Left cardiac atrium (tissue), 4 donors: ENCODE measurements at regions not wholly inside any gene's neighbourhood (a gene's known extent, or its start where the extent isn't known, plus 50 kb on each side); places are given as distances from the start of the nearest gene placed in this dataset.

Source experiments
- ATAC-seq, 2 donors: fragments of 200-7000 bp; cut with Tn5 transposase; one replicate each; pipeline ENCODE4 v1.9.1; 2020; ENCODE audit warnings: mild to moderate bottlenecking in 2 of 2, moderate library complexity in 2 of 2
- DNase-seq: peaks from one replicate; pipeline ENCODE4 v3.0.0-alpha.2; 2020
- intact Hi-C, 2 donors: fragments of 100-400 bp; cut with DNase I; formaldehyde crosslinking; loops; one replicate each; pipeline versions ENCODE4 v1.14.1 to v1.15.1; 2022 to 2023
- donor health status: DM: no; HTN: yes; CAD: no.
- donor health status: DM: no; HTN: yes; CAD: no; lungs with severe emphysema.
- donor health status: DM: yes; HTN: yes; CAD: no.
- donor health status: Dilated cardiomyopathy.

DNA sequence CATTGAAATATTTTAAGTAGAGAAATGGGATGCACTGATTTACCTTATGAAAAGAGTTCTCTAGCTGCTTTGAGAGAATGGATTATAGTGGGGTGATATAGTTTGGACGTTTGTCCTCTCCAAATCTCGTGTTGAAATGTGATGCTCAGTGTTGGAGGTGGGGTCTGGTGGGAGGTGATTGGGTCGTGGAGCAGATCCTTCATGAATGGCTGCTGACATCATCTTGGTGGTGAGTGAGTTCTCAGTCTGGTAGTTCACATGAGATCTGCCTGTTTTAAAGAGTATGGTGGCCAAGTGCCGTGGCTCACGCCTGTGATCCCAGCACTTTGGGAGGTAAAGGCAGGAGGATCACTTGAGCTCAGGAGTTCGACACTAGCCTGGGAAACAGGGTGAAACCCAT is 58.7 kb upstream of the SH3RF3 start:
- DNase-seq (no peak), ATAC-seq (no peak)
- intact Hi-C loops, result no loop called here

GRCh38 chr2:109069331-109070194 is 59.4 kb upstream of the SH3RF3 start:
- no peak for ATAC-seq
- intact Hi-C loops, result no loop called here

GRCh38 chr2:109068811-109069210 is 60.2 kb upstream of the SH3RF3 start:
- ATAC-seq, result no peak
- intact Hi-C loops, result no loop called here

More at GRCh38 chr2:109069331-109070194, 59.4 kb upstream of the SH3RF3 start:
- no peak for DNase-seq

GRCh38 chr2:109067631-109068125 is 61.3 kb upstream of the SH3RF3 start:
- DNase-seq, result no peak
- ATAC-seq, result no peak
- intact Hi-C loops, result no loop called here

More at GRCh38 chr2:109068811-109069210, 60.2 kb upstream of the SH3RF3 start:
- DNase-seq, result no peak

DNA sequence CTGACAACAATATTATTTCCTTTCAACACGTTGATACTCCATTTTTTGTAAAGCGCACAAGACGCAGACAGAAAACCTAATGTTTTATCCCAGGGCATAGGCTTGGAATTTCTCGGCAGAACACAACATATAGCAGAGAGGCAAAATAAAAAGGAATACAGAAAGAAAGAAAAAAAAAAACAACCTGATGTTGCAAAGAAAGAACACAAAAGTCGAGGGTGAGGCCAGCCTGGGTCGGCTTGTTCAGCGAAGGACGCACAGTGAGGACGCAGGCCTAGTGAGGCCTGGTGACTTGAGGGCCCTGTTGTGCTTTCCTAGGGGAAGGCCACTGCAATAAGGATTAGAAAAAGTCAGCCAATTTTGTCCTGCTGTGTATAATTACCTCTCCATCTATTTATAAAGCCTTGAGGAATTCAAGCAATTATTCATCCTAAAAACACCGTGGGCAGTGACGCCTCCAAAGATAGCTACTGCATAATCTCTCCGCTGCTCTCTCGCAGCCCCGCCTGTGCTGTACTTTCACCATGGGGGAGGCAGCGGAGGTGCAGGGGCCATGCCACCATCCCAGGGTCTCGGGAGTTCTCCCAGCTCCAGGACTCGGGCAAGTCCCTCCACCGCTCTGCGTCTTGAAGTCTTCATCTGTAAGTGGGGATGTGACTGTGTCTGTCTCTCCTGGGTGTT is 61.9 kb upstream of the SH3RF3 start:
- DNase-seq (no peak), ATAC-seq (no peak)
- intact Hi-C loops, result no loop called here

GRCh38 chr2:109066501-109066900 is 62.5 kb upstream of the SH3RF3 start:
- ATAC-seq, result no peak
- intact Hi-C loops, result no loop called here
- no peak for DNase-seq

DNA sequence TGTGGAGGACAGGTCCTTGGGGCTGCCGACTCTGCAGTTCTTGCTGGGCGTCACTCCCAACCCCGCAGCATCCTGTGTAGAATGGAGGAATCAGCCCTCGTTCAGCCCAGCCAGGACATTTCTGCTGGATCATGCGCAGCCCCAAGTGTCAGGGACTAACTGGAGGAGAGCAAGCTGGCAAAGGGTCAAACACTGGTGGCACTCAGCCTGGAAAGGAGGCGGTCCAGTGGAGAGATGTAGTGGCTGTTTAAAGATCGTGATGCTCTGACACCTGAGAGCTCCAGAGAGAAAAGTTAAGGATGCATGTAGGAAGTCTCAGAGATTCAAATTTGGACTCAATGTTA is 63.6 kb upstream of the SH3RF3 start:
- peak; percentile 61 for DNase-seq
- ATAC-seq, result peak; percentile 87 to 95

GRCh38 chr2:109064660-109065390 is 64.2 kb upstream of the SH3RF3 start:
- DNase-seq, result no peak

More for the DNA sequence above, 63.6 kb upstream of the SH3RF3 start:
- intact Hi-C loops, result no loop called here

DNA sequence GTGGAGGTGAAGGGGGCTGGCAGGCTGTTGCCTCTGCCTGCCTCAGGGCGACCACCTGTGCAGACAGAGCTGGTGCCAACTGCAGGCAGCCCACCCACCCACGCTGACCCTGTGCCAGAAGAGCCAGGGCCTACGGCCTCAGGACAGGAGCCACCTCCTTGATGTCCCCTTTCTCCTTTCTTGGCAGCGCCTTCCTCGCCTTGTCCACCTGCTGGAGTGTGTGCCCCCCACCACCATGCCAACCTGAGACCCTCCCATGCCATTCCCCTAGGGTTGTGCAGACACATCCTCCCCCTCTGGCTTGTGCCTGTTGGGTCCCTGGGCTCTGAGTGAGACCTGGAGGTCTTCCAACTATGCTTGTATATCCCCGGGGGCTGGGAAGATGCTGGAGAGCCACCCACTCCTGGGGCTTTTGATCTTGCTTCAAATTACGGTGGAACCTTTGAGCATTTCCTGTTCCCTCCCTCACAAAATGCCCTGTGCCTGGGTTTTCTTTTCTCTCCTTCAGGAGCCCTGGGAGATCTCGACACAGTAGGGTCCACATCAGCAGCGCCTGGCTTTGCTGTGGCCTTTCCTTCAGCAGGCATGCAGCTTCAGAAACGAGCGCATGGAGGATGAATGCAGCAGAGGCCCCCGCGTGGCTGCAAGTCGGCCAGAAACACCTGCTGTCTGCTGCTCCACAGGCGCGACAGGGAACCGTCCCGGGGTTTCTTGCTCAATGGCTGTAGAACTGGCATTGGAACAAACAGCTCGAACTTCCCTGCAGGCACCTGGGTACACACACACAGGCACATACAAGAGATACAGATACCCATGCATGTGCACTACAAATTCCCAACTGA is 65.9 kb upstream of the SH3RF3 start:
- no peak for ATAC-seq
- intact Hi-C loops, result no loop called here
- DNase-seq, result no peak

More at GRCh38 chr2:109064660-109065390, 64.2 kb upstream of the SH3RF3 start:
- ATAC-seq, result no peak
- intact Hi-C loops, result no loop called here

DNA sequence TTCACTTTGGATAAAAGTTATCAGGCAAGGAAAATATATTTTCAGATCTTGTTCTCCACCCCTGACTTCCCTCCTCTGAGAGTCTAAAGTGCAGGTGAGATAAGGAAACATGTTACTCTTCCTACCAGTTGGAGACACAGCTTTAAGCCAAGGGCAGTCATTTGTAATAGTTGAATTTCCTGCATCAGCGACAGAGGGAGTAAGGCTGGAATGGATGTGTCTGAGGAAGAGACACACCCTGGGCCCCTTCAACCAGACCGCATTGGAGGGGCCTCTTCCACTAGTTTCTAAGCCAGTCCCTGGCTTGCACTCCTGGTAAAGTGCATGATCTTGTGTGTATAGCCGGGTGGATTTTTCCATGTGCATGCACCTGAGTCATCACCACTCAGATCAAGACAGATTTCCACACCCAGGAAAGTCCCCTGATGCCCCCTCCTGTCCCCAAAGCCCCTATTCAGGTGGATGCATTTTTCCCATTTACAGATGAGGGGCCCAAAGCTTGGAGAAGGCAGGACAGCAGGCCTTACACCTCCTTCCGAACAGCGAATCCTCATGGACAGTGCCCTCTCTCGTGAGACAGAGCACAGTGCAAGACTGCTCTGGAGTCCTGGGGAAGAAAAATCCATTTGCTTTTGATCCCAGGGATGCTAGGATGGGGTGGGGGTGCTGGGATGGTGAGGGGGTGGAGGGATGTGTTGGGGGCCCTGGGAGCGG is 66.7 kb upstream of the SH3RF3 start:
- no peak for DNase-seq
- no peak for ATAC-seq
- intact Hi-C loops, result no loop called here

- ATAC-seq (no peak), DNase-seq (no peak)
- intact Hi-C loops, result no loop called here
These were observed 67.3 kb upstream of the SH3RF3 start for GRCh38 chr2:109061736-109062135.

DNA sequence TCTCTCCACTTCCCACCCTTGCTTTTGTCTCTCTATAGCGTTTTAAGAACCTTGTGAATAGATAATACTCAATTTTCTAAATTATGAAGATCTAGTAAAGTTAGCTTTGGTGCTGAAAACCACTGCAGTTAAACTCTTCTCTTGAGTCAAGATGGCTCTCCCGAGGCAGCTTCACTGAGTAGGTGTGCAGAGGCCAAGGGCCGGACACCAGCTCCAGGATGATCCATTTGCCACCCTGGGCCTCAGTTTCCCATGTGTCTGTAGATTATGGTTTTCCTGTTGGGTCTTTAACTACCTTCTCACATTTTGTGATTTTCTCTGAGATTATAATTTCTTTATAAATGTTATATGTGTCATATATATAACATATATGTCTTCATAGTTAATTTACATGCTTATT is 68.5 kb upstream of the SH3RF3 start:
- intact Hi-C loops, result no loop called here
- ATAC-seq (no peak), DNase-seq (no peak)

DNA sequence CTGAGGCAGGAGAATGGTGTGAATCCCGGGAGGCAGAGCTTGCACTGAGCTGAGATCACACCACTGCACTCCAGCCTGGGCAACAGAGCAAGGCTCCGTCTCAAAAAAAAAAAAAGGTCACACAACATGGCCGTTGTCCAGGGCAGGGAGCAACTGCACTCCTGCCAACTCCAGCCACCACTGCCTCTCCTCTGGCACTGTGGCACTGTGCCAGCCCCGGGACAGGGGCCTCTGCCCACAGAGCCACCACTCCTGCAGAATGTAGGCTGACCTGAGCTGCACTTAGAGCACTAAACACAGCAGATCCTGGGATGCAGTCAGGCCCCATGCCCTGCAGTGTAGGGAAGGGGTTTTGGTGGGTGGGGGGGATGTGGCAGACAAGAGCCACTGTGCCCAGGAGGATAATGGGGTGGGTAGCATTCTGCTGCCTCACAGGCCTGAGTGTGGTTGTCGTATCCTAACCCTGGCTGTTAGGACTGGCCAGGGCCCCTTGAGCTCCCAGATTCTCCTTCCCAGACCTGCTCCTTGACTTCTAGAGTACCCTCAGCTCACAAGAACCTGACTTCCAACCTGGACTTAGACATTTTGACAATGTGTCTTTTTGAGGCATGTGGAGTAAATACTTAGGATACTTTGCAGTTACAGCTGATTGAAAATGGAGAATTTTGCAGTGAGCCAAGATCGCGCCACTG is 69.4 kb upstream of the SH3RF3 start:
- DNase-seq (no peak), ATAC-seq (peak; percentile 65 to 84)
- intact Hi-C loops, result no loop called here

DNA sequence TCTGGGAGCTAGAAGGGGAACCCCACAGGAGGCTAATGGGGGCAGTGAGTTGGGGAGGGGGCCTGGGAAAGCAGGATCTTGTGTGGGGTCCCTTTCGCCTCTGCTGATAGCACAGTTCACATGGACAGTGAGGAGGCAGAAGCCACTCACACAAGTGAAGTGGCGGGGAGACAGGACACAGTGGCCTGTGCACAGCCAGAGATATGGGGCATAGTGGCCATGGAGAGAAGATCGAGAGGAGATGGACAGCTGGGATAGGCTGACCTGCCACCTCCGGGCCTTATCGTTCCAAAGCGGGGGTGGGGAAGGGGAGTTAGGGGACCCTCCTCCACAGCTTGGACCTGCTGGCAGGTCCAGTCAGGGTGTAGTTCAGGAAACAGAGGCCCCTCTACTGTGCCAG is 69.8 kb upstream of the EDAR start:
- intact Hi-C loops, result no loop called here
- no peak for ATAC-seq
- DNase-seq, result no peak

DNA sequence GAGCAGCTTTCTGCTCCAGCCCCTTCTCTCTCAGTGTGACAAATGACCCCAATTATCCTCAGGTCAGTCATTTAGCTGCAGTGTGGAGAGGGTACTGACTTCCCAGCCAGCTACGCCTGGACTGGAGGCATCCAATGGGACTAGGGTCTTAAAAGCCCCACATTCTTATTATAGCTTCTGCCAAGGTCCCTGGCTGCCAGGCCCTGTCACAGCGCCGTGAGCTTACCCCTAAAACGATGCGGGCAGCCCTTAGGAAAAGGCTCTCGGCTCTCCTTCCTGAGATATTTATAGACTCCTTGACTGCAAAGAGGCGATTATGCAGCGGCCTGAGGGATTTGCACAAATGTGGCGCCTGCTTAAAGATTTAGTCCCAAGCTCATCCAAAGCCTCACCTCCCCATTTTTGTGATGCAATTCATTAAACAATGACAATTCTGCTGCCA is 69.2 kb upstream of the EDAR start:
- intact Hi-C loops, result no loop called here
- ATAC-seq (peak; percentile 62 to 71), DNase-seq (no peak)

DNA sequence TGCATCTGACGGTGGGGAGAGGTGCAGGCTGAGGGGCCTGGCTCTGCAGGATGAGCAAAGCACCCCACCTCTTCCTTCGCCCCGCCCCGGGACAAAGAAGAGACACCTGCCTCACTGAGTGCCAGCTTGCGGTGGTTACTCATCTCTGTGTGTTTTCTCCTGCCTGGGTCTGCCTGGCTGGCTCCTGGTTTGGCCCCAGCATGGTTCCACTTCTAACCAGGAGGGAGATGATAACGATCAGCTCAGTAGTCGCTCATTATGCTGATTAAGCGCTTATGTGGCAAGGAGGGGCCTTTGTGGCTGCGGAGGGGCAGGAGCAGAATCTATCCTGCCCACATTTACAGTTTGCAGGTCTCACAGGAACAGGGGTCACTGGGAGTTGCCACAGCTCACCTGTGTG is 68.7 kb upstream of the EDAR start:
- intact Hi-C loops, result no loop called here
- DNase-seq (no peak), ATAC-seq (no peak)

GRCh38 chr2:109055435-109055834 is 66.4 kb upstream of the EDAR start:
- intact Hi-C loops, result no loop called here
- ATAC-seq, result no peak
- no peak for DNase-seq

- ATAC-seq, result no peak
- no peak for DNase-seq
- intact Hi-C loops, result no loop called here
These were observed 65.8 kb upstream of the EDAR start for GRCh38 chr2:109054865-109055264.
